RWPE1 (cell line): ENCODE measurements at regions not wholly inside any gene's neighbourhood (a gene's known extent, or its start where the extent isn't known, plus 50 kb on each side); places are given as distances from the start of the nearest gene placed in this dataset.

ENCODE experiments used
- CTCF ChIA-PET: fragments of 350-600 bp; sonication (Branson Sonifier 250); formaldehyde crosslinking; extraction: SDS; loops from one replicate; lab custom pipeline; 2021; lab: Yijun Ruan, JAX
- POLR2A ChIA-PET: fragments of 400-600 bp; formaldehyde crosslinking; extraction: SDS; loops from one replicate; lab custom pipeline; 2020; ENCODE audit warnings: antibody characterized with exemption; ENCODE audit not compliant: low non-redundant PET; lab: Yijun Ruan, JAX
- DNase-seq: peaks from one replicate; pipeline ENCODE4 v3.0.0; 2012; ENCODE audit warnings: low spot score
- H3K27ac ChIP-seq: fragments of 450-650 bp; 2 replicates; pipeline ENCODE4 v1.5.1; 2017
- TF ChIP-seq, protein P1 (sequence below): fragments of 450-650 bp; conservative IDR thresholded peaks from 2 replicates; pipeline ENCODE4 v1.5.1; 2017; ENCODE audit warnings: low read depth, mild to moderate bottlenecking

DNA sequence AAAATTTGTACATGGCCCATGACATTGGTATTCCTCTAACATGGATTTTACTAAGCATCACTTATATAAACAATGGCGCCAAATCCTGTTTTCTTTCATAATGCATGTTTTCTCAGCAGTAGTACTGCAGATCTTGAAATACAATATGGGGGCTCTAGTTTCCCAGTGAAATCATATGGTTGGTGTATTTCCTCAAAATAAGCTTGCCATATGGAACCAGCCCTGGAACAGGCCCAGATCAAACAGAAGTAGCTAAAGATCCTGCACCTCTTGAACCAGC lies 163.9 kb downstream of the ZNF608 start:
- no peak overlapping the region for H3K27ac ChIP-seq
- POLR2A ChIA-PET: no interaction called here
- TF ChIP-seq, protein P1, sequence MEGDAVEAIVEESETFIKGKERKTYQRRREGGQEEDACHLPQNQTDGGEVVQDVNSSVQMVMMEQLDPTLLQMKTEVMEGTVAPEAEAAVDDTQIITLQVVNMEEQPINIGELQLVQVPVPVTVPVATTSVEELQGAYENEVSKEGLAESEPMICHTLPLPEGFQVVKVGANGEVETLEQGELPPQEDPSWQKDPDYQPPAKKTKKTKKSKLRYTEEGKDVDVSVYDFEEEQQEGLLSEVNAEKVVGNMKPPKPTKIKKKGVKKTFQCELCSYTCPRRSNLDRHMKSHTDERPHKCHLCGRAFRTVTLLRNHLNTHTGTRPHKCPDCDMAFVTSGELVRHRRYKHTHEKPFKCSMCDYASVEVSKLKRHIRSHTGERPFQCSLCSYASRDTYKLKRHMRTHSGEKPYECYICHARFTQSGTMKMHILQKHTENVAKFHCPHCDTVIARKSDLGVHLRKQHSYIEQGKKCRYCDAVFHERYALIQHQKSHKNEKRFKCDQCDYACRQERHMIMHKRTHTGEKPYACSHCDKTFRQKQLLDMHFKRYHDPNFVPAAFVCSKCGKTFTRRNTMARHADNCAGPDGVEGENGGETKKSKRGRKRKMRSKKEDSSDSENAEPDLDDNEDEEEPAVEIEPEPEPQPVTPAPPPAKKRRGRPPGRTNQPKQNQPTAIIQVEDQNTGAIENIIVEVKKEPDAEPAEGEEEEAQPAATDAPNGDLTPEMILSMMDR: no peak
- no peak for DNase-seq
- CTCF ChIA-PET: no interaction called here

- POLR2A ChIA-PET: no interaction called here
- H3K27ac ChIP-seq: no peak overlapping the region
- no peak for DNase-seq
- TF ChIP-seq, protein P1: no peak
- CTCF ChIA-PET: no interaction called here
These were observed 164.5 kb downstream of the ZNF608 start for GRCh38 chr5:124581738-124582560.

DNA sequence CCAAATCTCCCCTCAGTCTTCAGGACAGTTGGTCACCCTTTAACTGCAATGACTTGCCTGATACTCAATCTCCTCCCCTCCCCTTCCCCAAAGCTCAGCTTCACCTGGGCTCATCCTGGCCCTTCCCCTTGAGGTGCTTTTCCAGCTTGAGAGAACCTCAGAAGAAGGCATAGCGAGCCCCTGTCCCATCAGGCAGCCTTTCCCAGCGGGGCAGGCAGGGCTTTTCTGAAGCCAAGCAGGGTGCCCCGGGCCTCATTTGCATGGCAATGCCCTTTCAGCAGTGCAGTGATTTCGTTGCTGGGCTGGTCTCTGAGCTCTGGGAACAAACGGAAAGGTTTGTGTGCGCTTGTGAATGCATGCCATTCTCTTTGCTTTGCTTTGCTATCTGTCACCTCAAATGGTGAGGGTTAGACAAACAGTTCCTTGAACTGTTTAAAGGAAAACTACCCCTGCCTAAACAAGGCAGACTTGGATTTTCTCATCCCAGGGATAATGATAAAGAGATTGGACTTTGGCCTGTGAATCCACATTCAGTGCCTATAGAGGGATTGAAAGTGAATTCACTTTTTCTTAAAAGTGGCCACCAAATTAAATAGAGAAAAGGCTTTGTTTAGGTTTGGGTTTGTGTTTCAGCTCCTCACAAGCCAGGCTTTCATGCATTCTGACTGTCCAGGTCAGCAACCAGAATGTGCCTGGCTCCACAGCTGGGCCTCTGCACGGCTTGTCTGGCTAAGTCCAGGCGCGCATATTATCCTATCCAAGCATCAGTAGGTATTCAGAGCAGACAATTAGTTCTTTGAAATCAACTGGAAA lies 165.3 kb downstream of the ZNF608 start:
- no peak overlapping the region for H3K27ac ChIP-seq
- ChIA-PET CTCF (interaction anchor here (0.6 kb wide), 1 partner anchor 1251 kb away, joined by 3 read pairs; no protein-coding TSS in a partner anchor), POLR2A (no interaction called here)
- no peak for DNase-seq
- TF ChIP-seq, protein P1: no peak

DNA sequence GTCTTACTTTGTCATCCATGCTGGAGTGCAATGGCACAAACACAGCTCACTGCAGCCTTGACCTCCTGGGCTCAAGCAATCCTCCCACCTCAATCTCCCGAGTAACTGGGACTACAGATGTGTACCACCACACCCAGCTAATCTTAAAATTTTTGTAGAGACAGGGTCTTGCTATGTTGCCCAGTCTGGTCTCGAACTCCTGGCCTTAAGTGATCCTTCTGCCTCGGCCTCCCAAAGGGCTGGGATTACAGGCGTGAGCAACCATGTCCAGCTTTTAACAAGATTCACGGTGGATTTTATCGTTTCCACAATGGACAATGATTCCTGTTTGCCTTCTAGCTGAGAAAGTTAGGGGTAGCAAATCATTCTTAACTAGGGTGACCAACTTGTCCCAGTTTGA lies 165.9 kb downstream of the ZNF608 start:
- TF ChIP-seq, protein P1: no peak
- DNase-seq: no peak
- H3K27ac ChIP-seq: no peak overlapping the region
- ChIA-PET POLR2A (no interaction called here), CTCF (interaction anchor here (0.6 kb wide), 1 partner anchor 1252 kb away, joined by 3 read pairs; no protein-coding TSS in a partner anchor)

DNA sequence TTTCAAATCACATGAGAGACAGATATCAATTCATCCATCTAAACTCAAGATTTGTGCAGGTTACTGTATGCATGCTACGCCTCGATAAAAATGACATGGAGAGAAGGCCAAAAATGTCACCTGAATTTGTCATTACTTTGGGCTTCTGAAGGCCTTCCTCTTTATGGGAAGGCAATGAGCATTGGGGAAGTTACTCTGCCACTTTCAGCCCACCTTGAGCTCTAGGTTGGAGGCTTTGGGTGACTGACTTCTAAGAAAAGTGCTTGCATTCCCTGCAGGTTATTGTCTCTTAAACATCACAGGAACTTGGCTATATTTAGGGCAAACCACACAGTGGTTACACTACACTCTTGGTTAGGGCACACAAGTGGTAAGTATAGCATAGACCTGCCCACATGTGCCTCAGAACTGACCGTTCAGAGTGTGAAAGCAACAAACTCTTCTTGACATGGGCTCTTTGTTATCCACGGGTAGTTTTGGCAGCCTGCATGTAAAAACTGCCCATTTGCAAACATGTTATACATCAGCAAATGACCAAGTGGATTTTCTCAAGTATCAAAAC lies 169.5 kb downstream of the ZNF608 start:
- no peak overlapping the region for H3K27ac ChIP-seq
- no peak for DNase-seq
- POLR2A ChIA-PET: no interaction called here
- TF ChIP-seq, protein P1: no peak
- CTCF ChIA-PET: no interaction called here

GRCh38 chr5:124575725-124576124 lies 170.7 kb downstream of the ZNF608 start:
- no peak overlapping the region for H3K27ac ChIP-seq
- no peak for DNase-seq
- ChIA-PET CTCF (interaction anchor here (0.6 to 0.7 kb wide), 2 partner anchors 224 to 391 kb away, joined by 3 read pairs; no protein-coding TSS in a partner anchor), POLR2A (no interaction called here)
- TF ChIP-seq, protein P1: no peak
